K562 (cell line): ENCODE measurements at regions not wholly inside any gene's neighbourhood (a gene's known extent, or its start where the extent isn't known, plus 50 kb on each side); places are given as distances from the start of the nearest gene placed in this dataset.
"Not testable (repeated sequence)": the region's sequence is repeated elsewhere in the genome, so short reads cannot be mapped to it uniquely, and the experiment has no call there.

Experiments used
- ATAC-seq: fragments of 200-7000 bp; cut with Tn5 transposase; 3 replicates; pipeline ENCODE4 v1.9.1; 2020; ENCODE audit warnings: moderate library complexity
- BruUV-seq: library from RNA; stranded (reverse); fragments of 400-500 nt; replicated peaks from 2 replicates; lab custom pipeline; 2021; lab: Mats Ljungman, UMichigan
- CTCF ChIA-PET: fragments of 300-600 bp; formaldehyde crosslinking; extraction: SDS; loops from one replicate; lab custom pipeline; 2021; ENCODE audit warnings: low intra/inter-chr PET ratio; lab: Yijun Ruan, JAX
- POLR2A ChIA-PET: fragments of 300-600, 350-650 bp; sonication (Branson Sonifier 250); formaldehyde crosslinking; extraction: SDS; loops from one replicate; lab custom pipeline; 2021; ENCODE audit warnings: antibody characterized with exemption, inconsistent platforms; lab: Yijun Ruan, JAX
- DNase-seq, 4 experiments: peaks; one replicate each; pipeline versions ENCODE4 v3.0.0 to v3.0.0-alpha.2; 2011 to 2018; ENCODE audit warnings: low spot score in 3 of 4, mixed read lengths in 3 of 4; ENCODE audit errors: extremely low read depth in 1 of 4
- FAIRE-seq: peaks from 2 replicates; lab custom pipeline; 2011; peaks lifted over from hg19 to GRCh38; lab: Jason Lieb, UNC
- H2AFZ ChIP-seq: 2 replicates; pipeline ENCODE4 v1.6.0; 2011; ENCODE audit warnings: low read depth, low read length, control low read depth, inconsistent platforms
- H3K27ac ChIP-seq: fragments of 200-600 bp; 3 replicates; pipeline ENCODE4 v1.8.0; 2011; ENCODE audit warnings: low read depth, mild to moderate bottlenecking, control low read depth, inconsistent platforms, low read length, moderate library complexity, mixed read lengths; ENCODE audit errors: extremely low read depth
- H3K27me3 ChIP-seq, 2 experiments: fragments of 300-600 bp in 1 of 2; 2 replicates in 1 of 2; 3 replicates in 1 of 2; pipeline versions ENCODE4 v1.6.0 to v1.8.0; 2011; ENCODE audit warnings: inconsistent platforms in 2 of 2, low read length in 2 of 2, mild to moderate bottlenecking in 1 of 2, mixed read lengths in 1 of 2, moderate library complexity in 1 of 2; ENCODE audit not compliant: control insufficient read depth in 2 of 2, insufficient read depth in 2 of 2
- H3K36me3 ChIP-seq: fragments of 300-600 bp; 3 replicates; pipeline ENCODE4 v1.8.0; 2011; ENCODE audit warnings: mild to moderate bottlenecking, low read length, inconsistent platforms; ENCODE audit not compliant: control insufficient read depth, insufficient read depth
- H3K4me1 ChIP-seq, 2 experiments: fragments of 200-600 bp in 1 of 2; replicated peaks in 1 of 2; 2 replicates in 1 of 2; 3 replicates in 1 of 2; pipeline versions ENCODE4 v1.5.1 to v1.8.0; 2011; ENCODE audit warnings: inconsistent platforms in 2 of 2, low read length in 2 of 2, mild to moderate bottlenecking in 1 of 2, mixed read lengths in 1 of 2, moderate library complexity in 1 of 2; ENCODE audit not compliant: control insufficient read depth in 2 of 2, insufficient read depth in 2 of 2
- H3K4me2 ChIP-seq: 2 replicates; pipeline ENCODE4 v1.6.1; 2011; ENCODE audit warnings: low read length, control low read depth, inconsistent platforms, mixed read lengths; ENCODE audit not compliant: insufficient read depth
- H3K4me3 ChIP-seq: fragments of 200-600 bp; sonication (generic), shearing (Covaris generic); 2 replicates; pipeline ENCODE4 v1.5.1; 2016; ENCODE audit warnings: control low read depth, inconsistent platforms
- H3K79me2 ChIP-seq: fragments of 200-600 bp; 3 replicates; pipeline ENCODE4 v1.8.0; 2011; ENCODE audit warnings: low read length, inconsistent platforms; ENCODE audit not compliant: control insufficient read depth, insufficient read depth
- H3K9ac ChIP-seq, 2 experiments: 2 replicates each; pipeline versions ENCODE4 v1.6.0 to v1.6.1; 2011; ENCODE audit warnings: low read depth in 2 of 2, low read length in 2 of 2, control low read depth in 1 of 2, inconsistent platforms in 1 of 2, mild to moderate bottlenecking in 1 of 2, mixed read lengths in 1 of 2; ENCODE audit not compliant: insufficient read depth in 1 of 2
- H3K9me1 ChIP-seq: one replicate; pipeline ENCODE4 v1.6.0; 2011; ENCODE audit warnings: inconsistent platforms, mild to moderate bottlenecking, low read length, moderate library complexity; ENCODE audit not compliant: control insufficient read depth, insufficient read depth
- H3K9me3 ChIP-seq: replicated peaks from 2 replicates; pipeline ENCODE4 v1.5.1; 2011; ENCODE audit warnings: low read depth, low read length, inconsistent platforms; ENCODE audit not compliant: control insufficient read depth, insufficient read depth
- H4K20me1 ChIP-seq: replicated peaks from 2 replicates; pipeline ENCODE4 v1.6.1; 2011; ENCODE audit warnings: low read length, inconsistent platforms, mixed read lengths; ENCODE audit not compliant: control insufficient read depth, insufficient read depth
- ATF3 ChIP-seq, 2 experiments: fragments of 450-650 bp in 1 of 2; sonication (generic) in 1 of 2; formaldehyde crosslinking in 1 of 2; IDR thresholded peaks in 1 of 2; conservative IDR thresholded peaks in 1 of 2; 2 replicates each; pipeline versions ENCODE4 v1.6.1 to v1.8.1; 2016 to 2023; ENCODE audit warnings: mild to moderate bottlenecking in 2 of 2, moderate library complexity in 2 of 2, inconsistent platforms in 1 of 2, missing genetic modification reagents in 1 of 2
- BRD4 ChIP-seq: fragments of 200-600 bp; sonication (generic); IDR thresholded peaks from 2 replicates; pipeline ENCODE4 v1.6.1; 2017; ENCODE audit warnings: inconsistent platforms
- GATAD2B ChIP-seq: fragments of 450-650 bp; IDR thresholded peaks from 2 replicates; pipeline ENCODE4 v1.6.1; 2017; ENCODE audit warnings: mild to moderate bottlenecking, borderline replicate concordance
- PCBP2 ChIP-seq: fragments of 200-400 bp; formaldehyde crosslinking; IDR thresholded peaks from 2 replicates; pipeline ENCODE4 v1.6.1; 2018; ENCODE audit warnings: low read length, low read depth, mild to moderate bottlenecking, moderate library complexity; ENCODE audit not compliant: poor library complexity, severe bottlenecking
- SMAD3 ChIP-seq: fragments of 450-650 bp; formaldehyde crosslinking; conservative IDR thresholded peaks from 2 replicates; pipeline ENCODE4 v1.4.0; 2020; ENCODE audit warnings: mild to moderate bottlenecking
- XRCC4 ChIP-seq: IDR thresholded peaks from one replicate; pipeline ENCODE4 v1.6.1; 2011; ENCODE audit not compliant: insufficient read depth, insufficient read length; ENCODE audit errors: extremely low read depth
- ZNF12 ChIP-seq: sonication (generic); formaldehyde crosslinking; IDR thresholded peaks from 2 replicates; pipeline ENCODE4 v1.4.0; 2020; ENCODE audit warnings: mild to moderate bottlenecking, missing genetic modification reagents
- ZNF354B ChIP-seq: fragments of 250-450 bp; sonication (Bioruptor Pico); IDR thresholded peaks from 2 replicates; pipeline ENCODE4 v1.4.0; 2020
- ZNF584 ChIP-seq: fragments of 200-800 bp; sonication (Bioruptor generic); IDR thresholded peaks from 2 replicates; pipeline ENCODE4 v1.6.1; 2016; ENCODE audit warnings: low read depth, mild to moderate bottlenecking, missing genetic modification characterization, missing compliant biosample characterization
- WGBS: fragments of 100-300 bp; shearing (Covaris generic); methylation state at CpG from one replicate; pipeline ENCODE4 v1.1.6; 2016; ENCODE audit warnings: low coverage, mixed read lengths; ENCODE audit not compliant: insufficient coverage; ENCODE audit errors: missing lambda C conversion rate; 5-methylcytosine and 5-hydroxymethylcytosine counted together
- in situ Hi-C: fragments of 300-500 bp; cut with MboI; formaldehyde crosslinking; loops from 4 replicates; pipeline ENCODE4 v1.15.0; 2018; ENCODE audit warnings: inconsistent platforms, mixed read lengths
- intact Hi-C: fragments of 100-400 bp; cut with micrococcal nuclease; formaldehyde crosslinking; loops from 2 replicates; pipeline ENCODE4 v1.14.2; 2022
- TF ChIP-seq, protein P1 (sequence below): fragments of 250-450 bp; sonication (Bioruptor Pico); IDR thresholded peaks from 2 replicates; pipeline ENCODE4 v1.8.0; 2022; ENCODE audit warnings: inconsistent platforms, mild to moderate bottlenecking, moderate library complexity, borderline replicate concordance
- TF ChIP-seq, protein P2 (sequence below): sonication (generic); formaldehyde crosslinking; IDR thresholded peaks from 2 replicates; pipeline ENCODE4 v1.8.0; 2022; ENCODE audit warnings: mild to moderate bottlenecking, missing genetic modification reagents

GRCh38 chr2:47690706-47691325, 92.1 kb upstream of the MSH6 start:
- H3K79me2 ChIP-seq, intact Hi-C loops, H3K9ac ChIP-seq, H2AFZ ChIP-seq, H3K4me2 ChIP-seq, H3K4me1 ChIP-seq, H3K9me1 ChIP-seq, H3K4me3 ChIP-seq, H4K20me1 ChIP-seq, FAIRE-seq, in situ Hi-C loops, BruUV-seq, H3K36me3 ChIP-seq, H3K27ac ChIP-seq, POLR2A ChIA-PET, CTCF ChIA-PET, H3K9me3 ChIP-seq, DNase-seq, ATAC-seq: not testable (repeated sequence)
- H3K27me3 ChIP-seq: peaks cover 8 to 13% of the 10 kb centered on the region in 2 experiments; a peak in 4 of 5 replicates
- 50% methylated on average over 22 of the region's 44 CpGs for WGBS

DNA sequence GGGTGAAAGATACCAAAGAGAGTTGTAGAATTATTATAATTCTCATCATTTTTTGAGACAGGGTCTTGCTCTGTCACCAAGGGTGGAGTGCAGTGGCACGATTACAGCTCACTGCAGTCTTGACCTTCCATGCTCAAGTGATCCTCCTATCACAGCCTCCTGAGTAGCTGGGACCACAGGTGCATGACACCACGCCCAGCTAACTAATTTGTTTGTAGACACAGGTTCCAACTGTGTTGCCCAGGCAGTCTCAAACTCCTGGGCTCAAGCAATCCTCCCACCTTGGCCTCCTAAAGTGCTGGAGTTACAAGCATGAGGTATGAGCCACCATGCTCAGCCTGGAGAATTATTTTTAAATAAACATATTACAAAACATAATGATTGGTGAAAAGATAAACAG, 92.8 kb upstream of the MSH6 start:
- in situ Hi-C loops: no loop called here
- FAIRE-seq (no peak), DNase-seq (no peak), ATAC-seq (no peak)
- no peaks in the 10 kb centered on the region for H3K9me1 ChIP-seq
- no peaks in the 10 kb centered on the region; a peak in 1 of 5 replicates for H3K4me1 ChIP-seq
- no peak overlapping the region for H3K4me3 ChIP-seq
- intact Hi-C loops: no loop called here
- no peak overlapping the region for H3K4me2 ChIP-seq
- BruUV-seq: no TSS peak
- H3K9me3 ChIP-seq: no peaks in the 10 kb centered on the region
- H3K9ac ChIP-seq: no peak overlapping the region
- WGBS: 13% methylated on average over 2 of the region's 2 CpGs
- H3K36me3 ChIP-seq: no peaks in the 10 kb centered on the region
- no peaks in the 10 kb centered on the region for H3K79me2 ChIP-seq
- H3K27me3 ChIP-seq: peaks cover 7 to 13% of the 10 kb centered on the region in 2 experiments; a peak in 3 of 5 replicates
- H2AFZ ChIP-seq: no peak overlapping the region
- no peak overlapping the region for H3K27ac ChIP-seq
- POLR2A ChIA-PET: no interaction called here
- CTCF ChIA-PET: no interaction called here
- H4K20me1 ChIP-seq: no peaks in the 10 kb centered on the region; the same call in 1 of the 2 replicates
- TF ChIP-seq, protein P1, sequence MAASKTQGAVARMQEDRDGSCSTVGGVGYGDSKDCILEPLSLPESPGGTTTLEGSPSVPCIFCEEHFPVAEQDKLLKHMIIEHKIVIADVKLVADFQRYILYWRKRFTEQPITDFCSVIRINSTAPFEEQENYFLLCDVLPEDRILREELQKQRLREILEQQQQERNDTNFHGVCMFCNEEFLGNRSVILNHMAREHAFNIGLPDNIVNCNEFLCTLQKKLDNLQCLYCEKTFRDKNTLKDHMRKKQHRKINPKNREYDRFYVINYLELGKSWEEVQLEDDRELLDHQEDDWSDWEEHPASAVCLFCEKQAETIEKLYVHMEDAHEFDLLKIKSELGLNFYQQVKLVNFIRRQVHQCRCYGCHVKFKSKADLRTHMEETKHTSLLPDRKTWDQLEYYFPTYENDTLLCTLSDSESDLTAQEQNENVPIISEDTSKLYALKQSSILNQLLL (CRISPR knock-in tag): no peak
- TF ChIP-seq ATF3 (IDR thresholded peaks at IDR 0.05): no peak
- TF ChIP-seq ATF3 (CRISPR knock-in tag; conservative IDR thresholded peaks at IDR 0.05): no peak
- no peak for TF ChIP-seq SMAD3
- no peak for TF ChIP-seq PCBP2
- TF ChIP-seq GATAD2B: no peak
- TF ChIP-seq, protein P2, sequence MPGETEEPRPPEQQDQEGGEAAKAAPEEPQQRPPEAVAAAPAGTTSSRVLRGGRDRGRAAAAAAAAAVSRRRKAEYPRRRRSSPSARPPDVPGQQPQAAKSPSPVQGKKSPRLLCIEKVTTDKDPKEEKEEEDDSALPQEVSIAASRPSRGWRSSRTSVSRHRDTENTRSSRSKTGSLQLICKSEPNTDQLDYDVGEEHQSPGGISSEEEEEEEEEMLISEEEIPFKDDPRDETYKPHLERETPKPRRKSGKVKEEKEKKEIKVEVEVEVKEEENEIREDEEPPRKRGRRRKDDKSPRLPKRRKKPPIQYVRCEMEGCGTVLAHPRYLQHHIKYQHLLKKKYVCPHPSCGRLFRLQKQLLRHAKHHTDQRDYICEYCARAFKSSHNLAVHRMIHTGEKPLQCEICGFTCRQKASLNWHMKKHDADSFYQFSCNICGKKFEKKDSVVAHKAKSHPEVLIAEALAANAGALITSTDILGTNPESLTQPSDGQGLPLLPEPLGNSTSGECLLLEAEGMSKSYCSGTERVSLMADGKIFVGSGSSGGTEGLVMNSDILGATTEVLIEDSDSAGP (CRISPR knock-in tag): no peak
- no peak for TF ChIP-seq XRCC4
- no peak for TF ChIP-seq ZNF12 (CRISPR knock-in tag)
- TF ChIP-seq ZNF584 (CRISPR knock-in tag): no peak
- TF ChIP-seq ZNF354B (CRISPR knock-in tag): no peak
- no peak for TF ChIP-seq BRD4
